ENCODE measurements at regions not wholly inside any gene's neighbourhood (a gene's known extent, or its start where the extent isn't known, plus 50 kb on each side); places are given as distances from the start of the nearest gene placed in this dataset.
A peak's percentile ranks its signal among the peaks of the same experiment; 100 is the strongest.
"Not testable (repeated sequence)": the region's sequence is repeated elsewhere in the genome, so short reads cannot be mapped to it uniquely, and the experiment has no call there.

DNA sequence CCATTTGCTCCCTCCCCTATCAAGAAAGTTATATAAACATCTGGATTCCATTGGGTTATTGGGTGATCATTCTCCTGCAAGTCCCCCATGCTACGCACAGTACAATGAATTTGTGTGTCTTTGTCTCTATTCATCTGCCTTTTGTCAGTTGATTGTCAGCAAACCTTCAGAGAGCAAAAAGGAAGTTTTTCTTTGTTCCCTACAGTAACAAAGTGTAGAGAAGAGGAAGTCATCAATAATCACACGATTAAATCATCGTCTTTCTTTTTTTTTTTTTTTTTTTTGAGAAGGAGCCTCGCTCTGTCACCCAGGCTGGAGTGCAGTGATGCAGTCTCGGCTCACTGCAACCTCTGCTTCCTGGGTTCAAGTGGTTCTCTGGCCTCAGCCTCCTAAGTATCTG lies 239.2 kb downstream of the FAM43A start:
- H3K4me1 ChIP-seq (ENCODE audit: control insufficient read depth, insufficient read depth, low read length) = peaks cover 16% of the 10 kb centered on the region
- not testable (repeated sequence) for H3K9ac ChIP-seq (ENCODE audit: low read length); H3K4me3 ChIP-seq (ENCODE audit: low read length); H3K36me3 ChIP-seq (ENCODE audit: control insufficient read depth, insufficient read depth, low read length, severe bottlenecking); H3K27me3 ChIP-seq (replicated peaks; ENCODE audit: control insufficient read depth, insufficient read depth, low read length); H3K9me3 ChIP-seq (ENCODE audit: control insufficient read depth, low read length); DNase-seq (ENCODE audit: low read depth)

DNA sequence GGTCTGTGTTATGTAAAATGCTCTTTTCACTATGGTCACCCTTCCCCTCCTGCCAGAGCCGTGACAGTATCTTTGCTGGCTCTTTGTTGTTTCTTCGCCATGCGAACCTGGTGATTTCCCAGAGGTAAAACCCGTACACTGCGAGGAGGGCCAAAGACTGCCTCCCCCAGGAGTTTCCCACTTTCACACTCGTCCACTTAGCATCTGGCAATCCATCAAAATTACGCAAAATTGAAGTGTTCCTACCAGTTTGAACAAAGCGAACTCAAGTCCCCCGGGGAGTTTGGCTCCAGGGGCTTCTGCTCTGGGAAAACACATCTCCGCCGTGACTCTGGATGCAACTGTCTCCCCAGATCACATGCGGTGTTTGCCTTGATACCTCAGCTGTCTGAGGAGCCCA lies 239.9 kb downstream of the FAM43A start:
- Histone ChIP-seq H3K27me3 (replicated peaks; ENCODE audit: control insufficient read depth, insufficient read depth, low read length) (no peaks in the 10 kb centered on the region), H3K9ac (ENCODE audit: low read length) (no peak overlapping the region), H3K9me3 (ENCODE audit: control insufficient read depth, low read length) (no peaks in the 10 kb centered on the region), H3K4me3 (ENCODE audit: low read length) (no peak overlapping the region), H3K4me1 (ENCODE audit: control insufficient read depth, insufficient read depth, low read length) (peaks cover 24% of the 10 kb centered on the region), H3K36me3 (ENCODE audit: control insufficient read depth, insufficient read depth, low read length, severe bottlenecking) (no peaks in the 10 kb centered on the region)
- DNase-seq (ENCODE audit: low read depth) = no peak

DNA sequence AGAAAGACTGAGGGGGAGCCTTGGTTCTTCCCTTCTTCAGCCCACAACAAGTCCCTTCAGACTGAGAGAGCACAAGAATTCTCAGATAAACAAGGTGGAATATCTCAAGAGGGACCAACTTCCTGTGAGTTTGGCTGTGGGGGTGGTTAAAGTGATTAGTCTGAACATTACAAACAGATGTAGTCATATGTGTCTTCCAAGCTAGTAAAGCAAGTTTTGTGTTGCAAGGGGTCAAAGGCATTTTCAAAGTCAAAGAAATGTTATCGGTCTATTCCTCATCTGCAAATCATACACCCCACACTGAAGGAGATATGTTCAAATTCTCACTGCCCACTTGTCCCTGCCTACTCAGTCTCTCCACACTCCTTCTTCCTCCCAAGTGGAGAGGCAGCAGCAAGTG lies 242.5 kb downstream of the FAM43A start:
- Histone ChIP-seq H3K36me3 (ENCODE audit: control insufficient read depth, insufficient read depth, low read length, severe bottlenecking) (no peaks in the 10 kb centered on the region), H3K27me3 (replicated peaks; ENCODE audit: control insufficient read depth, insufficient read depth, low read length) (no peaks in the 10 kb centered on the region), H3K9me3 (ENCODE audit: control insufficient read depth, low read length) (peaks cover 6% of the 10 kb centered on the region), H3K4me1 (ENCODE audit: control insufficient read depth, insufficient read depth, low read length) (peaks cover 44% of the 10 kb centered on the region), H3K9ac (ENCODE audit: low read length) (no peak overlapping the region), H3K4me3 (ENCODE audit: low read length) (no peak overlapping the region)
- DNase-seq (ENCODE audit: low read depth) = peak; percentile 59

DNA sequence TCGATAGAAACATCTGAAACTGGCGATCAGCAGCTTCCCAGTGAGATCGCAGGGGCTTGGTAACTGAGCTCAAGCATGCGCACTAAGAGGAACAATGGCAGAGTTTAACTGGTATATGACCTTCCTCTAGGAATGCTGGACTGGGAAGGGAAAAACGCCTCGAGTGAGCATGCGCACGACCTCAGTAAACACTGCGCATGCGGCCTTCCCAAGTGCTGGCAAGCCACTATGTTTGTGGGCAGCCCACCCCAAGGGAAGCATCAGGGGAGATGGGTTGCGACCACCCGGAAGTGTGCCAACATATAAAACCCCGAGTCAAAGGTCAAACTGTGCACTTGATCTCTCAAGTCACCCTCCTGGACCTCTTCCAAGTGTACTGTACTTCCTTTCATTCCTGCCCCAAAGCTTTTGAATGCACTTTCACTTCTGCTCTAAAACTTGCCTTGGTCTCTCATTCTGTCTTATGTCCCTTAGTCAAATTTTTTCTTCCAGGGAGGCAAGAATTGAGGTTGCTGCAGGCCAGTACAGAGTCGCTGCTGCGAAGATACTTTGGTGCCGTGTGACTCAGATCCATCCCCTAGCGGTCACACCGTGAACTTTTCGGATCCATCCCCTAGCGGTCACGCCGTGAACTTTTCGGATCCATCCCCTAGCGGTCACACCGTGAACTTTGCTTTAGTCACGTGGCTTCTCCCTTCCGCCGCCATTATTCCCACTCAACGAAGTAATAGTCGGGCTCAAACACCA lies 243.3 kb downstream of the FAM43A start:
- Histone ChIP-seq H3K4me1 (ENCODE audit: control insufficient read depth, insufficient read depth, low read length) (peaks cover 44% of the 10 kb centered on the region), H3K36me3 (ENCODE audit: control insufficient read depth, insufficient read depth, low read length, severe bottlenecking) (no peaks in the 10 kb centered on the region), H3K27me3 (replicated peaks; ENCODE audit: control insufficient read depth, insufficient read depth, low read length) (no peaks in the 10 kb centered on the region), H3K4me3 (ENCODE audit: low read length) (no peak overlapping the region), H3K9ac (ENCODE audit: low read length) (no peak overlapping the region), H3K9me3 (ENCODE audit: control insufficient read depth, low read length) (peaks cover 6% of the 10 kb centered on the region)
- no peak for DNase-seq (ENCODE audit: low read depth)

DNA sequence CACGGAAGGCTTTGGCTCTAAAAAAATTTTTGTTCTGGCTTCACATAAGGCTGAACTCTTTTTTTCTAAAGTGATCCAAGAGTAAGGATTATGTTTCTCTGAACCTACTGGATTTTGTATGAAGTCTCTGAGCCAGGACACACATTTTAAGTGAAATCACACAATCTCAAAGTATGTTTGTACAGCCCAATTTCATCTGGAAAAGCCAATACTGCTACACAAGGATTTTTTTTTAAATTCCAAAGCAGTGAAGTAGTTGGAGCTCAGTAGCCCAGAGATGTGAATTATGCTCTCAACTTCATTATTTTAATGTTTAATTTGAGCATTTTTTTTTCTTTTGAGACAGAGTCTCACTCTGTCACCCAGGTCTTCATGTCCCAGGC lies 243.9 kb downstream of the FAM43A start:
- Histone ChIP-seq H3K9ac (ENCODE audit: low read length) (no peak overlapping the region), H3K4me3 (ENCODE audit: low read length) (no peak overlapping the region), H3K4me1 (ENCODE audit: control insufficient read depth, insufficient read depth, low read length) (peaks cover 44% of the 10 kb centered on the region), H3K9me3 (ENCODE audit: control insufficient read depth, low read length) (peaks cover 6% of the 10 kb centered on the region), H3K36me3 (ENCODE audit: control insufficient read depth, insufficient read depth, low read length, severe bottlenecking) (no peaks in the 10 kb centered on the region), H3K27me3 (replicated peaks; ENCODE audit: control insufficient read depth, insufficient read depth, low read length) (no peaks in the 10 kb centered on the region)
- DNase-seq (ENCODE audit: low read depth) = peak; percentile 35

DNA sequence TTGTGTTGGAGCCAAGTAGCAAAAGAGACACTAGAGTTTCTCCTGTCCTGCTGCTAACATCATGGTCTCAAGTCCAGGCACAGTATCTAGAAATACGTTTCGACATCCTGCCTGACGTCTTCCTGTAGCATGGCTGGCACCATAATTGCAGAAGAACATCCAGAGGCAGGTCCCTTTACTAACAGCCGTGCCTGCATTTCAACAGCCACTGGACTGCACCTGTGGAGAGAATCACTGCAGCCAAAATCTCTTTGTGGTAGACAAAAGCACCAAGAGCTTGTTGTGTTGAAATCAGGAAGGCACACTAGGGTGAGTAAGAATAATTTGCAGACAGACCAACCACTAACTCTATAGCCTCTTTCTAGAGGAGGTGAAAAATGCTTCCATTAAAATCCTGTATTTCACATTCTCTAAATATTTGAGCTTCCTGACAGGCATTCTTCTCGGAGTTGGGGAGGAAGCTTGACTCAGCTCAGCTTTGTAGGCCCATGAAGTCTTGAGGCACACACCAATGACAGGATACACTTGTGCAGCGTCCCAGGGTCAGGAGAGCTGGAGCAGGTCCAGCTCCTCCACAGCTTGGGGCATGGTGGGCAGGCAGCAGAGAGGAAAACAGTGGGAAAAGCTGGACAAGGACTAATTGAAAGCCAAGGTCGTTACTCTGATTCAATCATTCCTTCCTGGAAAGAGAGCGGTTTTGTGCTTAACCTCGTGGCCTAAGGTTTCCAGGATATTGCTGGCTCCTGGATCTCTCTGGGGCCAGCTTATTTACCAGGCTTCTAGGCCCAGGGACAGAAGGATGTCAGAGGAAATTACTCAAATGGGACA lies 244.9 kb downstream of the FAM43A start:
- Histone ChIP-seq H3K27me3 (replicated peaks; ENCODE audit: control insufficient read depth, insufficient read depth, low read length) (no peaks in the 10 kb centered on the region), H3K4me1 (ENCODE audit: control insufficient read depth, insufficient read depth, low read length) (peaks cover 44% of the 10 kb centered on the region), H3K9ac (ENCODE audit: low read length) (no peak overlapping the region), H3K4me3 (ENCODE audit: low read length) (no peak overlapping the region), H3K9me3 (ENCODE audit: control insufficient read depth, low read length) (peaks cover 6% of the 10 kb centered on the region), H3K36me3 (ENCODE audit: control insufficient read depth, insufficient read depth, low read length, severe bottlenecking) (no peaks in the 10 kb centered on the region)
- peak; percentile 50 for DNase-seq (ENCODE audit: low read depth)

DNA sequence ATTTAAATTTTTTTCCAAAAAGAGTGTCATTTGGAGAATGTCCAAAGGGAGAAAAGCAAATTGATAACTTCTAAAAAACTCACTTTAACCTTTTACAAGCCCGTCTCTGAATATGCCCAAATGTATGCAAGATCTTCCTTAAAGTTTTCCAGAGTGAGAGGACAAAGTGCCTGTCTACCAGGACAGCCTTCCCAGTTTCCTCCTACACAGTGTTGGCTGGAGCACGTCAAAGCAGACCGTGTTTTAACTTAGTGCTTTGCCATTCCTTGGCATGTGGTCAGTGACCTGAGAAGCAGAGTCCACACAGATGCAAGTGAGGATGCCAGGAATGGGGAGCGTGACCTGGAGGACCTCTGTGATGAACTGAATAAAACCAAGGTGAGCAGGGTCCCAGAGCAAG lies 245.7 kb downstream of the FAM43A start:
- H3K4me1 ChIP-seq (ENCODE audit: control insufficient read depth, insufficient read depth, low read length) = peaks cover 44% of the 10 kb centered on the region
- DNase-seq (ENCODE audit: low read depth) = no peak
- peak overlapping the region; percentile 58 for H3K9ac ChIP-seq (ENCODE audit: low read length)
- no peaks in the 10 kb centered on the region for H3K36me3 ChIP-seq (ENCODE audit: control insufficient read depth, insufficient read depth, low read length, severe bottlenecking)
- H3K27me3 ChIP-seq (replicated peaks; ENCODE audit: control insufficient read depth, insufficient read depth, low read length) = no peaks in the 10 kb centered on the region
- peaks cover 6% of the 10 kb centered on the region for H3K9me3 ChIP-seq (ENCODE audit: control insufficient read depth, low read length)
- H3K4me3 ChIP-seq (ENCODE audit: low read length) = no peak overlapping the region

DNA sequence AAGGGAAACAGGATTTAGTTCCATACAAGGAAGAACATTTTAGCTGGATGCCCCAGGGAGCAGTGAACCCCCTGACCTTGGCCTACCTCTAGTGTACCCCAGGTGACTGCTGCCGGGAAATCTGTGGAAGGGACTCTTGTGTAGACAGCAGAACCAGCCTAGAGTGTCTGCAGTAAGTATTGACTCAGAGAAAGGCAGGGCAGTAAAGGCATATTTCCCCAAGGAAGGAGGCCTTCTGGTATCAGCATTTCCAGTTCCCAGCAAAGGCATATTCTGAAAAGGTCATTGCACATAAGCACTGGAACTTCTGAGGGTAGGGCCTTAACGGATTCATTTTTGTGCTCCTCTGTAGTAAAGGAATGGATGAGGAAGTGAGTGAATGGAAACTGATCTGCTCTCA lies 246.2 kb downstream of the FAM43A start:
- H3K9me3 ChIP-seq (ENCODE audit: control insufficient read depth, low read length) = peaks cover 6% of the 10 kb centered on the region
- no peak for DNase-seq (ENCODE audit: low read depth)

DNA sequence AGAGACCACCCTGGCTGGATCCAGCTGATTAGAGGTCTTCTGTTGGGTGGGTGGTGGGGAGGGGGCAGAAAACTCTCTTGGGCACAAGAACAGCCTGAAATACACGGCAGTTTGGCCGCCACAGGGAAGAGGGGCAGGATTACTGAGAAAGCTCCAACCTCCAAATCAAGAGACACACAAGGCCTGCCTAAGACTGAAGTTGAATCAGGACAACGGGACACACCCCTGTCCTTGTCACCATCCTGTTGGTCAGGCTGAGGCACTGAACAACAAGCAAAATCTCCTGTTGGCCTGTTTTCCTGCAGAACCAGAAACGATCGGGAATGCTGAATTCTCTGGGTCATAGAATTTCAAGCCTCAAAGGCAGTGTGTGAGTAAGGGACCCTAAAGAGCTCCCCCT lies 247.8 kb downstream of the FAM43A start:
- Histone ChIP-seq H3K9ac (ENCODE audit: low read length) (no peak overlapping the region), H3K4me3 (ENCODE audit: low read length) (no peak overlapping the region), H3K4me1 (ENCODE audit: control insufficient read depth, insufficient read depth, low read length) (peaks cover 38% of the 10 kb centered on the region), H3K27me3 (replicated peaks; ENCODE audit: control insufficient read depth, insufficient read depth, low read length) (no peaks in the 10 kb centered on the region), H3K36me3 (ENCODE audit: control insufficient read depth, insufficient read depth, low read length, severe bottlenecking) (no peaks in the 10 kb centered on the region), H3K9me3 (ENCODE audit: control insufficient read depth, low read length) (peaks cover 12% of the 10 kb centered on the region)
- DNase-seq (ENCODE audit: low read depth) = no peak

More for the DNA sequence above, 246.2 kb downstream of the FAM43A start:
- Histone ChIP-seq H3K4me3 (ENCODE audit: low read length) (no peak overlapping the region), H3K4me1 (ENCODE audit: control insufficient read depth, insufficient read depth, low read length) (peaks cover 44% of the 10 kb centered on the region), H3K9ac (ENCODE audit: low read length) (no peak overlapping the region), H3K36me3 (ENCODE audit: control insufficient read depth, insufficient read depth, low read length, severe bottlenecking) (no peaks in the 10 kb centered on the region), H3K27me3 (replicated peaks; ENCODE audit: control insufficient read depth, insufficient read depth, low read length) (no peaks in the 10 kb centered on the region)

DNA sequence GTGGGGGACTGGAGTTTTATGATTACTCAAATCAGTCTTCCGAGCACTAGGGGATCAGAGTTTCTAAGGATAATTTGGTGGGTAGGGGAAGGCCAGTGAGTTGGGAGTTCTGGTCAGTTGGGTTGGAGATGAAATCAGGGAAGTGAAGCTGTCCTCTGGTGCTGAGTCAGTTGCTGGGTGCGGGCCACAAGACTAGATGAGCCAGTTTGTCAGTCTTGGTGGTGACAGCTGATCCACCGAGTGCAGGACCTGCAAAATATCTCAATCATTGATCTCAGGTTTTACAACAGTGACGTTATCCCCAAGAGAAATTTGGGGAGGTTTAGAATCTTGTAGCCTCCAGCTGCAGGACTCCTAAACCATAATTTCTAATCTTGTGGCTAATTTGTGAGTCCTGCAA lies 249.4 kb downstream of the FAM43A start:
- H3K36me3 ChIP-seq (ENCODE audit: control insufficient read depth, insufficient read depth, low read length, severe bottlenecking) = no peaks in the 10 kb centered on the region
- peaks cover 36% of the 10 kb centered on the region for H3K4me1 ChIP-seq (ENCODE audit: control insufficient read depth, insufficient read depth, low read length)
- no peak for DNase-seq (ENCODE audit: low read depth)
- H3K4me3 ChIP-seq (ENCODE audit: low read length) = no peak overlapping the region
- no peaks in the 10 kb centered on the region for H3K27me3 ChIP-seq (replicated peaks; ENCODE audit: control insufficient read depth, insufficient read depth, low read length)
- peaks cover 12% of the 10 kb centered on the region for H3K9me3 ChIP-seq (ENCODE audit: control insufficient read depth, low read length)
- no peak overlapping the region for H3K9ac ChIP-seq (ENCODE audit: low read length)

DNA sequence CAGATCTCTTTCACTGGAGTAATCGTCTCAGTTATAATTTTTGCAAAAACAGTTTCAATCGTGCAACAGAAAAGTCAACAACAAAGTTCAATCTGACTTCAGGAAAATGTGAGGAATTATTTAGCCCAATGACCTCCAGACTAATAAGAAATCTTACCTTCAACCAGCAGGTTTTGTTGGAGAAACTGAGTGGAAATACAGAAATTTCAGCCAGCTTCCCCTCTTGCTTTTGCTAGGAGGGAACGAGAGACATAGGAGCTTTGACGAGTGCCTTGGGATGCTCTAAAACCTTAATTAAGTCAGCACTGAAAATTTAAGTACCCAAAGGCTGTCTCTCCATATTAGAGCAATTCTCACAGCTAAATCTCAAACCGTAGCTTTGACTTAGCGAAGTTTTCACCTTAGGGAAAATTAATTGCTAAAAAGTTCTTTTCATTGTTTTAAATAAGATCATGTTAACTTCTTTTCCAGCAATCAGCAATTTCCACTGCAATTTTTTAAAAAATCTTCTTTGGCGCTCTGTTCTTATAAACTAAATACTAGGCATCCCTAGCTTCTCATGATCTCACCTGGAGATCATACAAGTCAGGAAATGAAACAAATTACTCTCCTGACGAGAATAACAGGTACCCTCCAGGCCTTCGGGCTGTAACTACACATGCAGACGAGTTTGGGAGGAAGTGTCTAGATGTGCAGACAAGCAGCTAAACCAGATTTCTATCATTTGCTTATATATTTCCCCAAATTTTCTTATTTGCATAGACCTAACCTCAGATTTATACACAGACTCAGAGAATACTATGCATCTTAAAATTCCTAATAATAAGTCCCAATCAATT lies 250.2 kb downstream of the FAM43A start:
- peaks cover 28% of the 10 kb centered on the region for H3K4me1 ChIP-seq (ENCODE audit: control insufficient read depth, insufficient read depth, low read length)
- no peak overlapping the region for H3K9ac ChIP-seq (ENCODE audit: low read length)
- H3K27me3 ChIP-seq (replicated peaks; ENCODE audit: control insufficient read depth, insufficient read depth, low read length) = peaks cover 2% of the 10 kb centered on the region
- peaks cover 12% of the 10 kb centered on the region for H3K9me3 ChIP-seq (ENCODE audit: control insufficient read depth, low read length)
- H3K36me3 ChIP-seq (ENCODE audit: control insufficient read depth, insufficient read depth, low read length, severe bottlenecking) = no peaks in the 10 kb centered on the region
- DNase-seq (ENCODE audit: low read depth) = no peak
- H3K4me3 ChIP-seq (ENCODE audit: low read length) = no peak overlapping the region

Data from adipocyte (in vitro differentiated cells).